ENCODE measurements at regions not wholly inside any gene's neighbourhood (a gene's known extent, or its start where the extent isn't known, plus 50 kb on each side); places are given as distances from the start of the nearest gene placed in this dataset.

- DNase-seq (ENCODE audit: low spot score) = no peak
Measured at GRCh38 chr12:116395396-116395795, 117.9 kb upstream of the MED13L start.

GRCh38 chr12:116397148-116397547 lies 119.7 kb upstream of the MED13L start:
- no peak for ATAC-seq
- intact Hi-C loops (cut with DNase I) = no loop called here
- DNase-seq (ENCODE audit: low spot score) = no peak

More at GRCh38 chr12:116395396-116395795, 117.9 kb upstream of the MED13L start:
- no peak for ATAC-seq
- intact Hi-C loops (cut with DNase I) = no loop called here

DNA sequence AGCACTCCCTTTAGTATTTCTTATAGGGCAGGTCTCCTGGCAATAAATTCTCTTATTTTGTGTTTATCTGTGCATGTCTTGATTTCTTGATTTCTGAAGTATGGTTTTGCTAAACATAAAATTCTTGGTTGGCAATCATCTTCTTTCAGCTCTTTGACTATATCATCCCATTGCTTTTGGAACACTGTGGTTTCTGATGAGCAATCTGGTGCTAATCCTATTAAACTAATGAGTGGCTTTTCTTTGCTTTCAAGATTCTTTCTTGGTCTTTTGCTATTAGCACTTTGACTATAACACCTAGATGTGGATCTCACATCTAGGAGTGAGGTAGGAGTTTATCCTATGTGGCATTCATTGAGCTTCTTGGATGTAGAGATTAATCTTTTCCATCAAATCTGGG lies 120.7 kb upstream of the MED13L start:
- ATAC-seq = no peak
- DNase-seq (ENCODE audit: low spot score) = no peak
- intact Hi-C loops (cut with DNase I) = no loop called here

DNA sequence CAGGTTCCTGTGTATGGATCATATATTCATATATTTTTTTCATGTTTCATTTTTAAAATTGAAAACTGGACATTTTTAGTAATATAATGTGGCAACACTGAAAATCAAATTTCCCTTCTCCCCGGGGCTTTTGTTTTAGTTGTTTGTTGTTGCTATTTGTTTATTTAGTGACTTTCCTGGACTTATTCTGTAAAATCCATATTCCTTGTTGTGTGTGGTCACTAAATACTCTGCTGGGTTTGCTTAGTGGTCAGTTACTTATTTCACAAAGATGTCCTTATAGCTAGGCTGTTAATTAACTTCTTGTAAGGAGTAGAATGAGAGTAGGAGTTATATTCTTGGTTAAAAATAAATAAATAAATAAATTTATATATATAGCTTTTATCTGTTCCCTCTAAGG lies 121.6 kb upstream of the MED13L start:
- intact Hi-C loops (cut with DNase I) = no loop called here
- DNase-seq (ENCODE audit: low spot score) = no peak
- ATAC-seq = no peak

DNA sequence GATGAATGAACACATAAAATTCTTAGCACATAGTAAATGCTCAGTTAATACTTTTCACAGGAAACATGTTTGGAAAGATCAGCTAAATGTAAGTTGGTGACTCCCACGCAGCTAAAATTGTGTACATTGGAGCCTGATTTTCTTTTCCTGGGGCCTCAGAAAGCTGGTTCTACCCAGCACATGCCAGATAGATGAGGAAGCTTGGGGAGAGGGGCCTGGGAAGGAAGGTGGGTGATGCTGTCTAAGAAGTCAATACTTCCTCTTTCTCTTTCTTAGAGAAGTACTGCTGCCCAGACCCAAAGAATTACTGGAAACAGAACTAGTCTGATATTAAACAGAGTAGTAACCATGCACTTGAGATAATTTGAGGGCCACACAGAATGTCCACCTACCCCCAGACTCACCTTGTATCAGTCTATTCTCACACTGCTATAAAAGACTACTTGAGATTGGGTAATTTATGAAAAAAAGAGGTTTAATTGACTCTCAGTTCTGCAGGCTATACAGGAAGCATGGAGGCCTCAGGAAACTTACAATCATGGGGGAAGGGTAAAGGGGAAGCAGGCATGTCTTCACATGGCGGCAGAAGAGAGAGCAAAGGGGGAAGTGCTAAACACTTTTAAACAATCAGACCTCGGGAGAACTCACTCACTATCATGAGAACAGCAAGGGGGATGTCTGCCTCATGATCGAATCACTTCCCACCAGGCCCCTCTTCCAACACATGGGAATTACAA lies 123.3 kb upstream of the MED13L start:
- intact Hi-C loops (cut with DNase I) = no loop called here
- DNase-seq (ENCODE audit: low spot score) (no peak), ATAC-seq (peak; percentile 52)

- DNase-seq (ENCODE audit: low spot score) (no peak), ATAC-seq (no peak)
- intact Hi-C loops (cut with DNase I) = no loop called here
Measured at GRCh38 chr12:116401565-116401964, 124.1 kb upstream of the MED13L start.

GRCh38 chr12:116402163-116402939 lies 124.9 kb upstream of the MED13L start:
- intact Hi-C loops (cut with DNase I) = no loop called here
- ATAC-seq (no peak), DNase-seq (ENCODE audit: low spot score) (no peak)

DNA sequence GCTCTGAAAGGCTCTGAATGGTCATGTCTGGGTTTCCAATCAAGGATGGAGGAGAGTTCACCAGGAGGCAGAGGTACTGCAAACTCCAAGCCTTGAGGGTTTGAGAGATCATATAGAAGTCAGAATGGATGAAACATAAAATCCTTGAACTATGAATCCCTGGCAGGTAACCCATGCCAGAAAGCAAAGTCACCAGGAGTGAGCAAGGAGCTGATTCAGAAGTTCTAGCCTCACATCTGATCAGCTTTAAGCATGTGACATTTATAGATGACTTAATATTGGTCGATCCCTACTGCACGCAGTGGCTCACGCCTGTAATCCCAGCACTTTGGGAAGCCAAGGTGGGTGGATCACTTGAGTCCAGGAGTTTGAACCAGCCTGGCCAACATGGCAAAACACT lies 126.1 kb upstream of the MED13L start:
- no peak for ATAC-seq
- intact Hi-C loops (cut with DNase I) = no loop called here
- DNase-seq (ENCODE audit: low spot score) = no peak

- ATAC-seq (no peak), DNase-seq (ENCODE audit: low spot score) (no peak)
- intact Hi-C loops (cut with DNase I) = no loop called here
Measured at GRCh38 chr12:116404247-116404646, 126.8 kb upstream of the MED13L start.

DNA sequence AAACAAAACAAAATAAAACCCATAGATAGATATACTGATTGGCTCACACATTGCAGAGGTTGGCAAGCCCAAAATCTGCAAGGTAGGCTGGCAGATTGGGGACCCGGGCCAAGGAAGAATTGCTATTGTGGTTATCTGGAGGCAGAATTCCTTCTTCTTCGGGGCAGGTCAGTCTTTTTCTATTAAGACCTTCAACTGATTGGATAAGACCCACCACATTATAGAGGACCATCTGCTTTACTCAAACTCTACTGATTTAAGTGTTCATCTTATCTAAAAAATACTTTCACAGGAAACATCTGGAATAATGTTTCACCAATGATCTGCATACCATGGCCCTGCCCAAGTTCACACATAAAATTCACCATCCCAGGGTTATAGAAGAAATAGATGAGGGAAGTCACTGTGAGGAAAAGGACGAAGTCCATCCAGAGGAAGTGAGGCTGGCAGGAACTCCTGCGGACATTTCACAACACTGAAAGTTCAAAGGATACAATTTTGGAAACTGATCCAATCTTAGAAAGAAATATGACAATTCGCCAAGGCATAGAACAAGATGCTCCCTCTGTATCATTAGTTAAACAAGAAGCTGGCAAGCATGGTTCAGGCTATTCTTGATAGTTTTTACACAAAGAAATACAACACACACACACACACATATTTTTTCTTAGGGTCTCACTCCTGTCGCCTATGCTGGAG lies 127.6 kb upstream of the MED13L start:
- no peak for DNase-seq (ENCODE audit: low spot score)
- ATAC-seq = peak; percentile 51
- intact Hi-C loops (cut with DNase I) = no loop called here

DNA sequence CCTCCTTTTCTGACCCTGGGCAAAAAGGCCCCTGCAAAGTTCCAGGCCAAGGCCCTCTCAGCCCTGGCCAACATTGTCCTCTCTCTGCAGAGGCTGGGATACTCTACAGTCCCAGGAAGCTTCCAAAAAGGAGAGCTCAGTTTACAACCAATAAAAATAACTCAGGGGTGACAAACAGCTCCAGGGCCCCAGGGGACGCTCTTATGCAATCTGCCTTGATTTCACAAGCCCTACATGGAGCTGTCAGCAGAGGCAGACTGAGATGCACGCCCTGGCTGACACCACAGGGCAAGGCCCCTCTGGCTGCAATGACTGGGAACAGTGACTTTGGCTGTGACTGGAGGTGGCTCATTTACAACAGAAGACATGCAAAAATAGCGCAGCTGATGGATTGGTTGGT lies 129.0 kb upstream of the MED13L start:
- DNase-seq (ENCODE audit: low spot score) (peak; percentile 88), ATAC-seq (peak; percentile 92)
- intact Hi-C loops (cut with DNase I) = no loop called here

DNA sequence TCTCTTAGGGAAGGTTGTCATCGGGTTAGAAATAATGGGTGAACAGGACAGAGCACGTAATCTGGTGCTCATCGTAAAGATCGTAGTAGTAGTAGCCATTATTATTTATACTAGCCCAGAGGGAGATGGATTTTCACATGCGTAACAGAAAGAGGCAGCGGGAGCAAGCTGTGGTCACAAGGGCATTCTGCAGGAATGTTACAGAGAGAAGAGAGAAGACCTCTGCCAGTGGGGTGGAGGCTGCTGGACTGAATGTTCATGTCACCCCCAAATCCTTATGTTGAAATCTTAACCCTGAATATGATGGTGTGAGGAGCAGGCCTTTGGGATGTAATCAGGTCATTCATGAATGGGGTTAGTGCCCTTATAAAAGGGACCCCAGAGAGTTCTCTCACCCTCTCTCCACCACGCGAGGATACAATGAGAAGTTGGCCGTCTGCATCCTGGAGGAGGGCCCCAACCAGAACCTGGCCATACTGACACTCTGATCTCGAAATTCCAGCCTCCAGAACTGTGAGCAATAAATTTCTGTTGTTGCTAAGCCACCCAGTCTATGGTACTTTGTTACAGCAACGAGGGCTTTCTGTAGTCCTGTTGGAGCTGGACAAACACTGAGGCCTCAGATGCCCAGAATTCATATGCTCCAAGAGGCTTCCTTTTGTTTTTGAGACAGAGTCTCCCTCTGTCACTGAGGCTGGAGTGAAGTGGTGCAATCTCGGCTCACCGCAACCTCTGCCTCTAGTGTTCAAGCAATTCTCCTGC lies 131.2 kb upstream of the MED13L start:
- ATAC-seq (no peak), DNase-seq (ENCODE audit: low spot score) (no peak)
- intact Hi-C loops (cut with DNase I) = no loop called here

- no peak for ATAC-seq
- no peak for DNase-seq (ENCODE audit: low spot score)
Measured at GRCh38 chr12:116411977-116412376, 134.5 kb upstream of the MED13L start.

DNA sequence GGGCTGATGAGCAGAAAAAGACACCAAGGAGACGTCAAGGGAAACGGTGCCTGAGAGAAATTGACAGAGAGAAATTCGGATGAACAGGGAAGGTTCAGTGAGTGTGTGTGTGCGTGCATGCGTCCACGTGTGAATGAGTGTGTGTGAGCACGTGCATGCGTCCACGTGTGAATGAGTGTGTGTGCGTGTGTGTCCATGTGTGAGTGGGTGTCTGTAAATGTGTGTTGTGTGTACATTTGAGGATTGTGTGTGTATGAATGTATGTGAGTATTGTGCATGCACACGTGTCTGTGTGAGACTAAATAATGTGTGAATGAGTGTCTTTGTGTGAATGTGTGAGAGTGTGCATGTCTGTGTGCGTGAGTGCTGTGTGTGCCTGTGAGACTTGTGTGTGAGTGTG lies 137.4 kb upstream of the MED13L start:
- no peak for DNase-seq (ENCODE audit: low spot score)

More at GRCh38 chr12:116411977-116412376, 134.5 kb upstream of the MED13L start:
- intact Hi-C loops (cut with DNase I) = no loop called here

GRCh38 chr12:116415408-116416108 lies 138.1 kb upstream of the MED13L start:
- ATAC-seq (no peak), DNase-seq (ENCODE audit: low spot score) (no peak)
- intact Hi-C loops (cut with DNase I) = no loop called here

More for the DNA sequence above, 137.4 kb upstream of the MED13L start:
- no peak for ATAC-seq
- intact Hi-C loops (cut with DNase I) = no loop called here

DNA sequence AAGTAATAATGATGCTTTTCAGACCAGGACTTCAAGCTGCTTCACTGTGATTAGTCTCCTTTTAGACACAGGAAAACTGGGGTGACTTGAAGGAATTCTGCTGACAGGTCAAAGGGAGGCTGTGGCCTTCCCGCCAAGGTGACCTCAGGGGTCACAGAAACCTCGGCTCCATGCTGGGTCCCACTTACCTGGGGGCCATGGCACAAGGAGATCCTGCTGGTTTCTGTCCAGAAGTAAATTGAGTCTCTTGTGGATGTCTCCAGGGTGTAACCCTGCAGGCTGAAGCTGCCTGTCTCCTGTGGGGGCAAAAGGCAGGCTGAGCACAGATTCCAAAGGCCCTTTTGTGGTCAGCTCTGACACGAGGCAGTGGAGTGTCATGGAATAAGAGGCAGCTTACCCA lies 138.7 kb upstream of the MED13L start:
- DNase-seq (ENCODE audit: low spot score) (no peak), ATAC-seq (no peak)
- intact Hi-C loops (cut with DNase I) = no loop called here

DNA sequence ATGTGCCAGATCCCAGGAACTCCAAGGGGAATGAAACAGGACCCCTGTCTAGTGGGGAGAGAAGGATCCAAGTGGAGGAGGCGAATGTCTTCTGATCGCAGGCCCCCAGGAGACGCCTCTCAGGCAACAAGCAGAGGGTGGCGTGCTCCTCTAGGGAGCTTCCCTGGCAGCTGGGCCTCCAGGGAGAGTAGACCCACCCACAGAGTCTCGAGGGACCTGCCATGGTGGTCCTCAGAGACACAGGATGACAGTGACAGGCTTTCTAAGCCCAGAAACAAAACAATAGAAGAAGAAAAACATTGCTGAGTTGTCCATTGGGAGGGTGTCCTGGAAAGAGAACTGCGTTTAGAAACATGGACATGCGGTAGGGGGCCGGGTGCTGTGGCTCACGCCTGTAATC lies 140.6 kb upstream of the MAP1LC3B2 start:
- no peak for ATAC-seq
- intact Hi-C loops (cut with DNase I) = no loop called here

GRCh38 chr12:116420227-116420880 lies 138.8 kb upstream of the MAP1LC3B2 start:
- no peak for ATAC-seq
- no peak for DNase-seq (ENCODE audit: low spot score)
- intact Hi-C loops (cut with DNase I) = loop anchor here (10.0 kb wide), 1 partner anchor 136 kb away; no protein-coding TSS in a partner anchor

More for the DNA sequence above, 140.6 kb upstream of the MAP1LC3B2 start:
- DNase-seq (ENCODE audit: low spot score) = no peak

Data from sciatic nerve (tissue), 2 donors.